HCT116 (cell line): ENCODE measurements at regions not wholly inside any gene's neighbourhood (a gene's known extent, or its start where the extent isn't known, plus 50 kb on each side); places are given as distances from the start of the nearest gene placed in this dataset.

Experiments
- ATAC-seq: fragments of 200-7000 bp; cut with Tn5 transposase; 2 replicates; pipeline ENCODE4 v1.9.1; 2020; ENCODE audit warnings: mild to moderate bottlenecking, moderate library complexity
- BruUV-seq: library from RNA; stranded (reverse); fragments of 400-500 nt; replicated peaks from 2 replicates; lab custom pipeline; 2021; lab: Mats Ljungman, UMichigan
- CTCF ChIA-PET: fragments of 300-600 bp; sonication (Branson Sonifier 250); formaldehyde crosslinking; loops from one replicate; lab custom pipeline; 2021; ENCODE audit warnings: antibody characterized with exemption; lab: Charles Lee
- POLR2A ChIA-PET: fragments of 300-600, 350-600 bp; sonication (Branson Sonifier 250); formaldehyde crosslinking; loops from one replicate; lab custom pipeline; 2021; ENCODE audit warnings: antibody characterized with exemption; lab: Charles Lee
- RAD21 ChIA-PET, 2 experiments: fragments of 300-600 bp; sonication (Branson Sonifier 250); formaldehyde crosslinking; loops; one replicate each; lab custom pipeline; 2023; ENCODE audit warnings: low total read pairs in 2 of 2; ENCODE audit not compliant: uncharacterized antibody in 2 of 2, unreplicated experiment in 2 of 2, low non-redundant PET in 1 of 2; lab: Charles Lee
- DNase-seq: peaks from one replicate; pipeline ENCODE4 v3.0.0-alpha.2; 2010; ENCODE audit warnings: low read depth, low spot score
- H2AFZ ChIP-seq: fragments of 200-600 bp; shearing (Covaris generic), sonication (generic); 2 replicates; pipeline ENCODE4 v1.6.1; 2017; ENCODE audit warnings: low read depth, mixed run types, mixed read lengths, antibody characterized with exemption, low read length; ENCODE audit not compliant: poor library complexity, severe bottlenecking
- H3K27ac ChIP-seq: 2 replicates; pipeline ENCODE4 v1.5.1; 2012; ENCODE audit warnings: low read depth, low read length
- H3K27me3 ChIP-seq: fragments of 200-600 bp; sonication (generic); 2 replicates; pipeline ENCODE4 v1.6.1; 2016; ENCODE audit warnings: mixed run types, low read length, mixed read lengths; ENCODE audit not compliant: insufficient read depth
- H3K36me3 ChIP-seq, 2 experiments: fragments of 200-500 bp in 1 of 2; fragments of 200-600 bp in 1 of 2; sonication (Bioruptor generic) in 1 of 2; sonication (generic) in 1 of 2; 2 replicates each; pipeline versions ENCODE4 v1.5.1 to v1.6.1; 2014 to 2016; ENCODE audit warnings: low read length in 2 of 2, inconsistent platforms in 1 of 2, mixed read lengths in 1 of 2, mixed run types in 1 of 2; ENCODE audit not compliant: insufficient read depth in 2 of 2, control insufficient read depth in 1 of 2
- H3K4me1 ChIP-seq, 2 experiments: fragments of 200-600 bp in 1 of 2; sonication (generic) in 1 of 2; 2 replicates each; pipeline versions ENCODE4 v1.5.1 to v1.6.1; 2012 to 2017; ENCODE audit warnings: low read length in 2 of 2, inconsistent platforms in 1 of 2, mild to moderate bottlenecking in 1 of 2, mixed read lengths in 1 of 2, mixed run types in 1 of 2, moderate library complexity in 1 of 2; ENCODE audit not compliant: insufficient read depth in 2 of 2, control insufficient read depth in 1 of 2
- H3K4me2 ChIP-seq: fragments of 200-600 bp; sonication (generic); 2 replicates; pipeline ENCODE4 v1.6.1; 2017; ENCODE audit warnings: mixed run types, low read length, mixed read lengths
- H3K4me3 ChIP-seq, 2 experiments: fragments of 200-600 bp in 1 of 2; sonication (generic) in 1 of 2; replicated peaks in 1 of 2; 2 replicates each; pipeline ENCODE4 v1.5.1; 2011 to 2016; ENCODE audit warnings: low read length in 2 of 2, control low read depth in 1 of 2, low read depth in 1 of 2, mild to moderate bottlenecking in 1 of 2, mixed read lengths in 1 of 2, mixed run types in 1 of 2
- H3K79me2 ChIP-seq: fragments of 200-600 bp; sonication (generic); 2 replicates; pipeline ENCODE4 v1.6.1; 2017; ENCODE audit warnings: mild to moderate bottlenecking, mixed run types, low read length, moderate library complexity, mixed read lengths; ENCODE audit not compliant: insufficient read depth
- H3K9ac ChIP-seq: fragments of 200-600 bp; sonication (generic); 2 replicates; pipeline ENCODE4 v1.6.1; 2016; ENCODE audit warnings: low read length, mixed read lengths
- H3K9me2 ChIP-seq: fragments of 200-600 bp; sonication (generic), shearing (Covaris generic); 2 replicates; pipeline ENCODE4 v1.6.1; 2017; ENCODE audit warnings: mixed run types, mild to moderate bottlenecking, moderate library complexity; ENCODE audit not compliant: insufficient read depth
- H3K9me3 ChIP-seq, 2 experiments: fragments of 200-500 bp in 1 of 2; fragments of 200-600 bp in 1 of 2; sonication (Bioruptor generic) in 1 of 2; sonication (generic) in 1 of 2; 2 replicates each; pipeline ENCODE4 v1.6.1; 2014 to 2017; ENCODE audit warnings: low read length in 2 of 2, mixed read lengths in 2 of 2, inconsistent platforms in 1 of 2, low read depth in 1 of 2, mild to moderate bottlenecking in 1 of 2, mixed run types in 1 of 2, moderate library complexity in 1 of 2; ENCODE audit not compliant: control insufficient read depth in 1 of 2, insufficient read depth in 1 of 2
- H4K20me1 ChIP-seq: fragments of 200-600 bp; sonication (generic), shearing (Covaris generic); 2 replicates; pipeline ENCODE4 v1.6.1; 2017; ENCODE audit warnings: mixed run types, mild to moderate bottlenecking, moderate library complexity; ENCODE audit not compliant: insufficient read depth
- CEBPB ChIP-seq: IDR thresholded peaks from 2 replicates; pipeline ENCODE4 v1.6.1; 2012; ENCODE audit warnings: low read depth
- ELF1 ChIP-seq: IDR thresholded peaks from 2 replicates; pipeline ENCODE4 v1.6.1; 2012; ENCODE audit warnings: low read depth, borderline replicate concordance
- FOSL1 ChIP-seq: IDR thresholded peaks from 2 replicates; pipeline ENCODE4 v1.6.1; 2012; ENCODE audit warnings: low read depth
- POLR2A ChIP-seq: IDR thresholded peaks from 2 replicates; pipeline ENCODE4 v1.7.0; 2011; ENCODE audit warnings: borderline replicate concordance; ENCODE audit not compliant: insufficient read depth, insufficient read length; ENCODE audit errors: extremely low read depth
- POLR2AphosphoS5 ChIP-seq: IDR thresholded peaks from 2 replicates; pipeline ENCODE4 v1.6.1; 2011; ENCODE audit warnings: mild to moderate bottlenecking, low read depth, low read length, moderate library complexity
- RAD21 ChIP-seq: IDR thresholded peaks from 2 replicates; pipeline ENCODE4 v1.6.1; 2012; ENCODE audit warnings: low read depth, mild to moderate bottlenecking
- SIN3A ChIP-seq: IDR thresholded peaks from 2 replicates; pipeline ENCODE4 v1.6.1; 2012; ENCODE audit warnings: low read depth
- SP1 ChIP-seq: IDR thresholded peaks from 2 replicates; pipeline ENCODE4 v1.6.1; 2012; ENCODE audit warnings: low read depth
- SRF ChIP-seq: IDR thresholded peaks from 2 replicates; pipeline ENCODE4 v1.6.1; 2012; ENCODE audit warnings: low read depth
- TCF7L2 ChIP-seq: IDR thresholded peaks from 2 replicates; pipeline ENCODE4 v1.7.0; 2011; ENCODE audit warnings: borderline replicate concordance, inconsistent platforms; ENCODE audit not compliant: insufficient read depth, insufficient read length; ENCODE audit errors: extremely low read depth
- YY1 ChIP-seq: IDR thresholded peaks from 2 replicates; pipeline ENCODE4 v1.6.1; 2011; ENCODE audit warnings: low read length, low read depth, moderate library complexity, mild to moderate bottlenecking; ENCODE audit not compliant: insufficient replicate concordance; ENCODE audit errors: extremely low read depth
- ZNF274 ChIP-seq: fragments of 200-500 bp; sonication (Bioruptor generic); IDR thresholded peaks from 2 replicates; pipeline ENCODE4 v1.6.1; 2014; ENCODE audit warnings: mild to moderate bottlenecking, low read depth, low read length, inconsistent platforms
- intact Hi-C: fragments of 100-400 bp; cut with micrococcal nuclease; formaldehyde crosslinking; loops from 2 replicates; pipeline ENCODE4 v1.10.0; 2022
- TF ChIP-seq, protein P1 (sequence below), 3 experiments: fragments of 200-600 bp in 1 of 3; sonication (generic) in 1 of 3; IDR thresholded peaks in 2 of 3; conservative IDR thresholded peaks in 1 of 3; 2 replicates each; pipeline ENCODE4 v1.5.1; 2012 to 2017; ENCODE audit warnings: low read depth in 2 of 3, low read length in 2 of 3, antibody characterized with exemption in 1 of 3, borderline replicate concordance in 1 of 3, control low read depth in 1 of 3, mild to moderate bottlenecking in 1 of 3, mixed read lengths in 1 of 3, mixed run types in 1 of 3, moderate library complexity in 1 of 3; ENCODE audit not compliant: insufficient read depth in 1 of 3

DNA sequence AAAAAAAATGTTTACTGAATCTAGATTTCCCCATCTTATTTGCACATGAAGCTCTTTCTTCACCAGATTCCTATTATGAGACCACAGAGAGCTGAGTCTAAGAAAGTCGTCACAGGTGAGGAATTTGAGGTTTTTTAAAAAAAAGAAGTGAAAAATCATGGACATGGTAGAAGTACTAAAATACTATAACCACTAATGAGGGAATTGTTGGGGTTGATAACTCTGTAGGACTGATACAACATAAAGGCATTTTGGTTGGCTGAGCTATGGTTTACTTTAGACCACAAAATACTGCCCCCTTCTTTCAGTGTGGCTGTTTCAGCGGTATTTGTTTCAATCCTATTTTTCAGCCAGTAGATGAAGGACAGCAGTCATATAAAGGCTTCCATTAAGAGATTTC lies 1111.3 kb downstream of the TYW1 start:
- no peaks in the 10 kb centered on the region for H4K20me1 ChIP-seq
- ATAC-seq (no peak), DNase-seq (no peak)
- BruUV-seq: no TSS peak
- no peak overlapping the region for H3K9ac ChIP-seq
- CTCF ChIA-PET: no interaction called here
- intact Hi-C loops: no loop called here
- H3K27ac ChIP-seq: no peak overlapping the region
- no peaks in the 10 kb centered on the region for H3K79me2 ChIP-seq
- TF ChIP-seq POLR2AphosphoS5 (no peak), POLR2A (no peak), SP1 (no peak), ELF1 (no peak), SIN3A (no peak), CEBPB (no peak)
- TF ChIP-seq, protein P1, sequence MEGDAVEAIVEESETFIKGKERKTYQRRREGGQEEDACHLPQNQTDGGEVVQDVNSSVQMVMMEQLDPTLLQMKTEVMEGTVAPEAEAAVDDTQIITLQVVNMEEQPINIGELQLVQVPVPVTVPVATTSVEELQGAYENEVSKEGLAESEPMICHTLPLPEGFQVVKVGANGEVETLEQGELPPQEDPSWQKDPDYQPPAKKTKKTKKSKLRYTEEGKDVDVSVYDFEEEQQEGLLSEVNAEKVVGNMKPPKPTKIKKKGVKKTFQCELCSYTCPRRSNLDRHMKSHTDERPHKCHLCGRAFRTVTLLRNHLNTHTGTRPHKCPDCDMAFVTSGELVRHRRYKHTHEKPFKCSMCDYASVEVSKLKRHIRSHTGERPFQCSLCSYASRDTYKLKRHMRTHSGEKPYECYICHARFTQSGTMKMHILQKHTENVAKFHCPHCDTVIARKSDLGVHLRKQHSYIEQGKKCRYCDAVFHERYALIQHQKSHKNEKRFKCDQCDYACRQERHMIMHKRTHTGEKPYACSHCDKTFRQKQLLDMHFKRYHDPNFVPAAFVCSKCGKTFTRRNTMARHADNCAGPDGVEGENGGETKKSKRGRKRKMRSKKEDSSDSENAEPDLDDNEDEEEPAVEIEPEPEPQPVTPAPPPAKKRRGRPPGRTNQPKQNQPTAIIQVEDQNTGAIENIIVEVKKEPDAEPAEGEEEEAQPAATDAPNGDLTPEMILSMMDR (IDR thresholded peaks at IDR 0.05 in 2 of 3, conservative IDR thresholded peaks at IDR 0.05 in 1 of 3; ENCODE audit: borderline replicate concordance in 1 of 3, insufficient read depth in 1 of 3, low read depth in 2 of 3, low read length in 2 of 3): no peak
- TF ChIP-seq, all 23 proteins: peak for 0
- no peaks in the 10 kb centered on the region for H3K9me2 ChIP-seq
- POLR2A ChIA-PET: no interaction called here
- no peak overlapping the region for H2AFZ ChIP-seq
- H3K4me2 ChIP-seq: no peak overlapping the region
- H3K36me3 ChIP-seq: no peaks in the 10 kb centered on the region
- peaks cover 0 to 15% of the 10 kb centered on the region in 2 experiments; a peak in 1 of 4 replicates for H3K9me3 ChIP-seq
- no peaks in the 10 kb centered on the region for H3K27me3 ChIP-seq
- H3K4me3 ChIP-seq: no peak overlapping the region
- RAD21 ChIA-PET: no interaction called here
- no peaks in the 10 kb centered on the region for H3K4me1 ChIP-seq

DNA sequence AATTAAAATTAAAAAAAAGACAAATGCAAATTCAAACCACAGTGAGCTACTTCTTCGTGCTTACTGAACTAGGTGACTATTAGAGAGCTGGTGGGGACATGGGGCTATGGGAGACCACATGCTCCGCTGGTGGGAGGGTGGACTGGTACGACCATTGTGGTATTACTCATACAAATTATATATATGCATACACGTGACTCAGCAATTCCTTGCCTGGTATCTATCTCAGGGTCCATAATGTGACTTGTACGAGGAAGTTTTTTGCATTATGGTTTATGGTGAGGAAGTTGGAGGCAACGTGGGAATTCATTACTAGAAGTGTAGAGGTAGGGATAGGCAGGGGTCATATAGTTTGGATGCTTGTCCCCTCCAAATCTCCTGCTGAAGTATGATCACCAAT lies 1112.7 kb downstream of the TYW1 start:
- H3K9me3 ChIP-seq: peaks cover 0 to 15% of the 10 kb centered on the region in 2 experiments; a peak in 1 of 4 replicates
- intact Hi-C loops: no loop called here
- H3K27me3 ChIP-seq: no peaks in the 10 kb centered on the region
- no TSS peak for BruUV-seq
- H3K9ac ChIP-seq: no peak overlapping the region
- no peak overlapping the region for H3K27ac ChIP-seq
- CTCF ChIA-PET: no interaction called here
- no peak for DNase-seq
- H3K4me3 ChIP-seq: no peak overlapping the region
- no peak for ATAC-seq
- H3K36me3 ChIP-seq: no peaks in the 10 kb centered on the region
- TF ChIP-seq ZNF274 (no peak), FOSL1 (no peak), TCF7L2 (no peak), CEBPB (no peak), RAD21 (no peak), YY1 (no peak), SRF (no peak)
- H2AFZ ChIP-seq: no peak overlapping the region
- no peaks in the 10 kb centered on the region for H3K9me2 ChIP-seq
- no peaks in the 10 kb centered on the region for H3K4me1 ChIP-seq
- RAD21 ChIA-PET: no interaction called here
- H4K20me1 ChIP-seq: no peaks in the 10 kb centered on the region
- no peak overlapping the region for H3K4me2 ChIP-seq
- H3K79me2 ChIP-seq: no peaks in the 10 kb centered on the region
- POLR2A ChIA-PET: no interaction called here
